Kidney epithelial cell (primary cell): ENCODE measurements at regions not wholly inside any gene's neighbourhood (a gene's known extent, or its start where the extent isn't known, plus 50 kb on each side); places are given as distances from the start of the nearest gene placed in this dataset.

Source experiments
- DNase-seq: peaks from one replicate; pipeline ENCODE4 v3.0.0-alpha.2; 2010; ENCODE audit warnings: low read depth
- H3K27me3 ChIP-seq: 2 replicates; pipeline ENCODE4 v1.6.0; 2011; ENCODE audit warnings: low read length; ENCODE audit not compliant: control insufficient read depth, insufficient read depth
- H3K36me3 ChIP-seq: 2 replicates; pipeline ENCODE4 v1.5.1; 2011; ENCODE audit warnings: low read length; ENCODE audit not compliant: control insufficient read depth, insufficient read depth
- H3K4me3 ChIP-seq: 2 replicates; pipeline ENCODE4 v1.5.1; 2011; ENCODE audit warnings: low read depth, mild to moderate bottlenecking, control low read depth, low read length
- CTCF ChIP-seq: IDR thresholded peaks from 2 replicates; pipeline ENCODE4 v1.5.1; 2011; ENCODE audit warnings: mild to moderate bottlenecking, moderate library complexity, low read length, control low read depth, inconsistent platforms; ENCODE audit not compliant: insufficient read depth, poor library complexity, severe bottlenecking

GRCh38 chr3:64987726-64988125, 299.9 kb upstream of the ADAMTS9 start:
- DNase-seq = no peak
- Histone ChIP-seq H3K4me3 (no peak overlapping the region), H3K36me3 (no peaks in the 10 kb centered on the region), H3K27me3 (no peaks in the 10 kb centered on the region)
- TF ChIP-seq CTCF = no peak

- no peak for DNase-seq
- no peak for TF ChIP-seq CTCF
- no peaks in the 10 kb centered on the region for H3K36me3 ChIP-seq
- H3K4me3 ChIP-seq = no peak overlapping the region
- no peaks in the 10 kb centered on the region for H3K27me3 ChIP-seq
Measured at GRCh38 chr3:64985072-64985471, 297.3 kb upstream of the ADAMTS9 start.

- Histone ChIP-seq H3K4me3 (no peak overlapping the region), H3K27me3 (no peaks in the 10 kb centered on the region), H3K36me3 (no peaks in the 10 kb centered on the region)
- DNase-seq = no peak
- no peak for TF ChIP-seq CTCF
Measured at GRCh38 chr3:64983583-64984359, 296.0 kb upstream of the ADAMTS9 start.

GRCh38 chr3:64977308-64978100, 289.7 kb upstream of the ADAMTS9 start:
- Histone ChIP-seq H3K27me3 (no peaks in the 10 kb centered on the region), H3K36me3 (no peaks in the 10 kb centered on the region), H3K4me3 (no peak overlapping the region)
- TF ChIP-seq CTCF = no peak
- DNase-seq = peak; percentile 93

GRCh38 chr3:64976456-64976855, 288.7 kb upstream of the ADAMTS9 start:
- Histone ChIP-seq H3K36me3 (no peaks in the 10 kb centered on the region), H3K27me3 (no peaks in the 10 kb centered on the region), H3K4me3 (no peak overlapping the region)
- TF ChIP-seq CTCF = no peak
- no peak for DNase-seq

GRCh38 chr3:64975147-64975546, 287.3 kb upstream of the ADAMTS9 start:
- no peaks in the 10 kb centered on the region for H3K27me3 ChIP-seq
- no peak for DNase-seq
- no peak for TF ChIP-seq CTCF
- H3K36me3 ChIP-seq = no peaks in the 10 kb centered on the region
- H3K4me3 ChIP-seq = no peak overlapping the region
